PC-3 (cell line): ENCODE measurements at regions not wholly inside any gene's neighbourhood (a gene's known extent, or its start where the extent isn't known, plus 50 kb on each side); places are given as distances from the start of the nearest gene placed in this dataset.
A peak's percentile ranks its signal among the peaks of the same experiment; 100 is the strongest.

ENCODE experiments used
- ATAC-seq: fragments of 200-7000 bp; cut with Tn5 transposase; 2 replicates; pipeline ENCODE4 v1.9.1; 2020; ENCODE audit warnings: mild to moderate bottlenecking, moderate library complexity
- BruUV-seq: library from RNA; stranded (reverse); fragments of 400-500 nt; replicated peaks from 2 replicates; lab custom pipeline; 2021; lab: Mats Ljungman, UMichigan
- CTCF ChIA-PET: fragments of 300-600 bp; sonication (Branson Sonifier 250); formaldehyde crosslinking; loops from one replicate; lab custom pipeline; 2022; ENCODE audit warnings: antibody characterized with exemption; lab: Charles Lee
- POLR2A ChIA-PET: fragments of 300-600 bp; sonication (Branson Sonifier 250); formaldehyde crosslinking; loops from one replicate; lab custom pipeline; 2022; ENCODE audit warnings: antibody characterized with exemption; ENCODE audit not compliant: unreplicated experiment; lab: Charles Lee
- DNase-seq: peaks from one replicate; pipeline ENCODE4 v3.0.0-alpha.2; 2015
- H2AFZ ChIP-seq: fragments of 300-600 bp; sonication (generic); 2 replicates; pipeline ENCODE4 v1.6.0; 2016; ENCODE audit warnings: antibody characterized with exemption, low read length
- H3F3A ChIP-seq: fragments of 300-600 bp; sonication (generic); one replicate; pipeline ENCODE4 v1.6.0; 2017; ENCODE audit warnings: antibody characterized with exemption, low read length, control low read depth, mild to moderate bottlenecking; ENCODE audit not compliant: unreplicated experiment
- H3K27ac ChIP-seq: fragments of 300-600 bp; sonication (generic); 2 replicates; pipeline ENCODE4 v1.5.1; 2016; ENCODE audit warnings: mild to moderate bottlenecking, low read length
- H3K27me3 ChIP-seq: fragments of 300-600 bp; sonication (generic); 2 replicates; pipeline ENCODE4 v1.6.1; 2016; ENCODE audit warnings: low read length, mixed read lengths
- H3K36me3 ChIP-seq: fragments of 300-600 bp; sonication (generic); 2 replicates; pipeline ENCODE4 v1.6.1; 2016; ENCODE audit warnings: low read depth, mixed run types, low read length, mixed read lengths
- H3K4me1 ChIP-seq: fragments of 300-600 bp; sonication (generic); 2 replicates; pipeline ENCODE4 v1.5.1; 2016; ENCODE audit warnings: low read length; ENCODE audit not compliant: insufficient read depth
- H3K4me2 ChIP-seq: fragments of 300-600 bp; sonication (generic); 2 replicates; pipeline ENCODE4 v1.6.0; 2016; ENCODE audit warnings: low read length
- H3K4me3 ChIP-seq: fragments of 300-600 bp; sonication (generic); 2 replicates; pipeline ENCODE4 v1.5.1; 2016; ENCODE audit warnings: mild to moderate bottlenecking, low read length, mixed read lengths
- H3K79me2 ChIP-seq: fragments of 300-600 bp; sonication (generic); 2 replicates; pipeline ENCODE4 v1.6.1; 2017; ENCODE audit warnings: low read length, mixed read lengths
- H3K9ac ChIP-seq: fragments of 300-600 bp; sonication (generic); 2 replicates; pipeline ENCODE4 v1.6.0; 2016; ENCODE audit warnings: mild to moderate bottlenecking, low read length
- H3K9me2 ChIP-seq: fragments of 300-600 bp; sonication (generic); replicated peaks from 2 replicates; pipeline ENCODE4 v1.6.1; 2016; ENCODE audit warnings: mixed run types, low read length, mixed read lengths
- H3K9me3 ChIP-seq: fragments of 300-600 bp; sonication (generic); 2 replicates; pipeline ENCODE4 v1.6.1; 2016; ENCODE audit warnings: low read length, mixed read lengths
- H4K20me1 ChIP-seq: fragments of 300-600 bp; sonication (generic); 2 replicates; pipeline ENCODE4 v1.6.1; 2016; ENCODE audit warnings: low read length, mixed read lengths
- EZH2 ChIP-seq: fragments of 300-600 bp; sonication (generic); IDR thresholded peaks from one replicate; pipeline ENCODE4 v1.6.1; 2017; ENCODE audit warnings: antibody characterized with exemption, mild to moderate bottlenecking, low read length; ENCODE audit not compliant: unreplicated experiment
- EZH2phosphoT487 ChIP-seq: fragments of 300-600 bp; sonication (generic); IDR thresholded peaks from 2 replicates; pipeline ENCODE4 v1.6.1; 2018; ENCODE audit warnings: mild to moderate bottlenecking, antibody characterized with exemption, low read length, borderline replicate concordance
- intact Hi-C: fragments of 100-400 bp; cut with micrococcal nuclease; formaldehyde crosslinking; loops from 2 replicates; pipeline ENCODE4 v1.9.0; 2023
- TF ChIP-seq, protein P1 (sequence below): fragments of 300-600 bp; sonication (generic); conservative IDR thresholded peaks from 2 replicates; pipeline ENCODE4 v1.5.1; 2017; ENCODE audit warnings: antibody characterized with exemption, low read depth, mild to moderate bottlenecking, low read length

DNA sequence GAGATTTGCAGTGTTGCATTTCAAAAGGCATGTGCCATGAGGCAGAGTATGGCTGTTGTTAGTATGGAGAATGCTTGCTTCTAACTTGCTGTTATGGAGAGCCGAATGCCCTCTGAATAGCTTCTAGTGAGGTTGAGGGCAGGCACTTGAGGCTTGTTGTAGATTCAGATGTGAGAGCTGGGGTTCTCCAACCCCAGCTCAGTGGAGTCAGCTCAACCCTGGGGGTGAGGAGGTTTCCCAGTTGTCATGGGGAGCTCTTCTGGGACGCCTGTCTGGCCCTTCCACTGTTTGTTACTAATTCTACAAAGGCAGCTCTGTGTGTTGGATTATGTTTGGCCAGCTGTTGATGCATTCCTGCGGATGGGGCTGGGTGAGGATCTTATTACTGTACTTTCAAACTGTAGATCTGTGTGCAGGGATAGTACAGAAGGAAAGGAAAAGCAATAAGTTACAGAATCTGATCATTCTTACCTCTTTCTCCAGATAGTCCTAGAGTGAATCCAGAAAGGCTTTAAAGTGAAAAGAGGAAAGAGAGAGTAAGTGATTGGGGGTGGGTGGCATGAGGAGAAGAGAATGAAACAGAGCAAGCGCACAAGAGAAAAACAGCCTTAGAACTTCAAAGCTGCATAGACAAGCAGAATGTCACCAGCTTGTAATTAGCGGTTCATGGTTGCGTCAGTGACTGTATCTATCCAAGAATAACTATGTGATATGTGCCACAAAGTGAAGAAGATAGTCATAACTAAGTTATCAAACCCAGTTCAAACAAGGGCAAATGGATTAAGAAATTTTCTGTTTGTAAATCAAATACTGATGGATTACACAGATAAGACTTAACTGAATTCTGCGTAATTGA, 148.7 kb downstream of the PRL start:
- Histone ChIP-seq H3K36me3 (no peaks in the 10 kb centered on the region), H3K27ac (no peak overlapping the region), H3K79me2 (no peaks in the 10 kb centered on the region), H3K9me3 (no peaks in the 10 kb centered on the region), H2AFZ (no peak overlapping the region), H3F3A (no peaks in the 10 kb centered on the region), H3K4me2 (no peak overlapping the region), H3K9ac (no peak overlapping the region), H3K4me3 (no peak overlapping the region), H4K20me1 (no peaks in the 10 kb centered on the region), H3K9me2 (no peaks in the 10 kb centered on the region), H3K27me3 (no peaks in the 10 kb centered on the region), H3K4me1 (no peaks in the 10 kb centered on the region)
- BruUV-seq: no TSS peak
- intact Hi-C loops: loop anchor here (10.0 kb wide), 3 partner anchors 203 to 553 kb away; partner anchors contain the start of gene SOX4
- POLR2A ChIA-PET: no interaction called here
- DNase-seq (peak; percentile 54), ATAC-seq (peak; percentile 80)
- CTCF ChIA-PET: no interaction called here
- TF ChIP-seq EZH2phosphoT487: no peak
- no peak for TF ChIP-seq EZH2
- TF ChIP-seq, protein P1, sequence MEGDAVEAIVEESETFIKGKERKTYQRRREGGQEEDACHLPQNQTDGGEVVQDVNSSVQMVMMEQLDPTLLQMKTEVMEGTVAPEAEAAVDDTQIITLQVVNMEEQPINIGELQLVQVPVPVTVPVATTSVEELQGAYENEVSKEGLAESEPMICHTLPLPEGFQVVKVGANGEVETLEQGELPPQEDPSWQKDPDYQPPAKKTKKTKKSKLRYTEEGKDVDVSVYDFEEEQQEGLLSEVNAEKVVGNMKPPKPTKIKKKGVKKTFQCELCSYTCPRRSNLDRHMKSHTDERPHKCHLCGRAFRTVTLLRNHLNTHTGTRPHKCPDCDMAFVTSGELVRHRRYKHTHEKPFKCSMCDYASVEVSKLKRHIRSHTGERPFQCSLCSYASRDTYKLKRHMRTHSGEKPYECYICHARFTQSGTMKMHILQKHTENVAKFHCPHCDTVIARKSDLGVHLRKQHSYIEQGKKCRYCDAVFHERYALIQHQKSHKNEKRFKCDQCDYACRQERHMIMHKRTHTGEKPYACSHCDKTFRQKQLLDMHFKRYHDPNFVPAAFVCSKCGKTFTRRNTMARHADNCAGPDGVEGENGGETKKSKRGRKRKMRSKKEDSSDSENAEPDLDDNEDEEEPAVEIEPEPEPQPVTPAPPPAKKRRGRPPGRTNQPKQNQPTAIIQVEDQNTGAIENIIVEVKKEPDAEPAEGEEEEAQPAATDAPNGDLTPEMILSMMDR: no peak

DNA sequence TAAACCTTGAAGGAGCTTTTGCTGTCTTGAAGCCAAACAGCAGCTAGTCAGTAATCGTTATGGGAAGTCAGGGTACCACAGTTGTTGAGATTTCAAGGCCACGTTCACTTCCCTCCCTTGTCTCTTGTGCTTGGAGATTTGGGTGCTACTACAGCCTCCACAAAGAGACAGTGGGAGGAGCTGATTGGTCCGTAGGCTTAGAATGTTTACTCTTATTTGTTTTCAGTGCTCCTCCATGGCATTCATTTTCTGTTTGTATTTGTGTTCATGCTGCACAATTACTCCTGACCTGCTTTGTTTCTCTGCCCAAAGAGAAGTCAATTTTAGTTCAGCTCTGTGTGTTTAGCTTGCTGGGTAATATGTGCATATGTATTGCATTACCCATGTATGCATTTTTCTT, 147.7 kb downstream of the PRL start:
- no peak overlapping the region for H3K9ac ChIP-seq
- H3K27ac ChIP-seq: no peak overlapping the region
- DNase-seq (no peak), ATAC-seq (no peak)
- H3K4me3 ChIP-seq: no peak overlapping the region
- H2AFZ ChIP-seq: no peak overlapping the region
- H4K20me1 ChIP-seq: no peaks in the 10 kb centered on the region
- intact Hi-C loops: loop anchor here (10.0 kb wide), 3 partner anchors 204 to 554 kb away; partner anchors contain the start of gene SOX4
- POLR2A ChIA-PET: no interaction called here
- H3K27me3 ChIP-seq: no peaks in the 10 kb centered on the region
- no peak overlapping the region for H3K4me2 ChIP-seq
- no peaks in the 10 kb centered on the region for H3K79me2 ChIP-seq
- BruUV-seq: no TSS peak
- H3F3A ChIP-seq: no peaks in the 10 kb centered on the region
- CTCF ChIA-PET: no interaction called here
- H3K4me1 ChIP-seq: no peaks in the 10 kb centered on the region
- no peak for TF ChIP-seq EZH2phosphoT487
- TF ChIP-seq, protein P1: no peak
- TF ChIP-seq EZH2: no peak
- no peaks in the 10 kb centered on the region for H3K9me2 ChIP-seq
- H3K9me3 ChIP-seq: no peaks in the 10 kb centered on the region
- H3K36me3 ChIP-seq: no peaks in the 10 kb centered on the region
